ENCODE measurements at regions not wholly inside any gene's neighbourhood (a gene's known extent, or its start where the extent isn't known, plus 50 kb on each side); places are given as distances from the start of the nearest gene placed in this dataset.

DNA sequence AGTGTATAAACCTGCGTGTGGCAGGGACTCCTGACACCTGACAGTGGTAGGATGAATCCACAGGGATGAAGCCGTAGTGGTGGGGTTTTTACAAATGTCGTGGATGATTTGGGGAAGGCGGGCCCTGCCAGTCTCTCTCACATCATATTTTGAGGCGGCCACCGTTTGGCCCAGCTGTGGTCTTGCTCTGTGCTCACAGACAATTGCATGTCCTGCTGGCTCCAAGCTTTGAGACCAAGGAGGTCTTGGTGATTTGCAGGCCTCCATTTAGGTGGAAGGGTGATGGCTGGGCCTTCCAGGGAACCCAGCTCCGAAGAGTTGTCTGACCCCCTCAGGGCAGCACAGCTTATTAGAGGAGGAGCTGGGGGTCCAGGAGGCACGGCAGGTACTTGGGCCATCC lies 151.1 kb upstream of the SHH start:
- TF ChIP-seq, protein P1, sequence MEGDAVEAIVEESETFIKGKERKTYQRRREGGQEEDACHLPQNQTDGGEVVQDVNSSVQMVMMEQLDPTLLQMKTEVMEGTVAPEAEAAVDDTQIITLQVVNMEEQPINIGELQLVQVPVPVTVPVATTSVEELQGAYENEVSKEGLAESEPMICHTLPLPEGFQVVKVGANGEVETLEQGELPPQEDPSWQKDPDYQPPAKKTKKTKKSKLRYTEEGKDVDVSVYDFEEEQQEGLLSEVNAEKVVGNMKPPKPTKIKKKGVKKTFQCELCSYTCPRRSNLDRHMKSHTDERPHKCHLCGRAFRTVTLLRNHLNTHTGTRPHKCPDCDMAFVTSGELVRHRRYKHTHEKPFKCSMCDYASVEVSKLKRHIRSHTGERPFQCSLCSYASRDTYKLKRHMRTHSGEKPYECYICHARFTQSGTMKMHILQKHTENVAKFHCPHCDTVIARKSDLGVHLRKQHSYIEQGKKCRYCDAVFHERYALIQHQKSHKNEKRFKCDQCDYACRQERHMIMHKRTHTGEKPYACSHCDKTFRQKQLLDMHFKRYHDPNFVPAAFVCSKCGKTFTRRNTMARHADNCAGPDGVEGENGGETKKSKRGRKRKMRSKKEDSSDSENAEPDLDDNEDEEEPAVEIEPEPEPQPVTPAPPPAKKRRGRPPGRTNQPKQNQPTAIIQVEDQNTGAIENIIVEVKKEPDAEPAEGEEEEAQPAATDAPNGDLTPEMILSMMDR (IDR thresholded peaks at IDR 0.05): no peak
- no peak for TF ChIP-seq POLR2A (IDR thresholded peaks at IDR 0.05)
- TF ChIP-seq POLR2AphosphoS5 (IDR thresholded peaks at IDR 0.05): no peak

All from suprapubic skin (tissue), 4 donors.